ENCODE measurements at regions not wholly inside any gene's neighbourhood (a gene's known extent, or its start where the extent isn't known, plus 50 kb on each side); places are given as distances from the start of the nearest gene placed in this dataset.
"Not testable (repeated sequence)": the region's sequence is repeated elsewhere in the genome, so short reads cannot be mapped to it uniquely, and the experiment has no call there.

DNA sequence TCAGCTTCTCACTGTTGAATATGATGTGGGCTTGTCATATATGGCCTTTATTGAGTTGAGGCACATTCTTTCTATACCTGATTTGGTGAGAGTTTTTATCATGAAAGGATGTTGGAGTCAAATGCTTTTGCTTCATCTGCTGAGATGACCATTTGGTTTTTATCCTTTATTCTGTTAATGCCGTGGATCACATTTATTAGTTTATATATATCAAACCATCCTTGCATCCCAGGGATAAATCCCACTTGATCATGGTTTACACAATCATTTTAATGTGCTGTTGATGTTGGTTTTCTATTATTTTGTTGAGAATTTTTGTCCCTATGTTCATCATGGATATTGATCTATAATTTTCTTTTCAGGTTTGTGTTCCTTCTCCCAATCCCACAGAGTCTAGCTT lies 67.0 kb downstream of the EBLN1 start:
- Histone ChIP-seq H3F3A (ENCODE audit: insufficient read depth, low read length) (no peaks in the 10 kb centered on the region), H3K9me2 (ENCODE audit: low read depth, low read length) (no peaks in the 10 kb centered on the region), H3K36me3 (ENCODE audit: insufficient read depth, low read length) (no peaks in the 10 kb centered on the region), H3K27me3 (ENCODE audit: insufficient read depth, low read length) (no peaks in the 10 kb centered on the region), H3K27ac (ENCODE audit: low read depth, low read length, poor library complexity, severe bottlenecking) (no peak overlapping the region), H3K9ac (ENCODE audit: low read length) (no peak overlapping the region), H3K4me2 (ENCODE audit: low read length) (no peak overlapping the region), H3K79me2 (ENCODE audit: insufficient read depth, low read length) (no peaks in the 10 kb centered on the region), H2AFZ (ENCODE audit: low read length) (no peak overlapping the region), H3K4me3 (ENCODE audit: low read depth, low read length, poor library complexity, severe bottlenecking) (no peak overlapping the region), H4K20me1 (ENCODE audit: insufficient read depth, low read length) (no peaks in the 10 kb centered on the region), H3K9me3 (ENCODE audit: low read length) (no peaks in the 10 kb centered on the region), H3K4me1 (ENCODE audit: insufficient read depth, low read length, severe bottlenecking) (no peaks in the 10 kb centered on the region)
- TF ChIP-seq EZH2 (IDR thresholded peaks at IDR 0.05; ENCODE audit: borderline replicate concordance, low read length), result no peak
- TF ChIP-seq, protein P1, sequence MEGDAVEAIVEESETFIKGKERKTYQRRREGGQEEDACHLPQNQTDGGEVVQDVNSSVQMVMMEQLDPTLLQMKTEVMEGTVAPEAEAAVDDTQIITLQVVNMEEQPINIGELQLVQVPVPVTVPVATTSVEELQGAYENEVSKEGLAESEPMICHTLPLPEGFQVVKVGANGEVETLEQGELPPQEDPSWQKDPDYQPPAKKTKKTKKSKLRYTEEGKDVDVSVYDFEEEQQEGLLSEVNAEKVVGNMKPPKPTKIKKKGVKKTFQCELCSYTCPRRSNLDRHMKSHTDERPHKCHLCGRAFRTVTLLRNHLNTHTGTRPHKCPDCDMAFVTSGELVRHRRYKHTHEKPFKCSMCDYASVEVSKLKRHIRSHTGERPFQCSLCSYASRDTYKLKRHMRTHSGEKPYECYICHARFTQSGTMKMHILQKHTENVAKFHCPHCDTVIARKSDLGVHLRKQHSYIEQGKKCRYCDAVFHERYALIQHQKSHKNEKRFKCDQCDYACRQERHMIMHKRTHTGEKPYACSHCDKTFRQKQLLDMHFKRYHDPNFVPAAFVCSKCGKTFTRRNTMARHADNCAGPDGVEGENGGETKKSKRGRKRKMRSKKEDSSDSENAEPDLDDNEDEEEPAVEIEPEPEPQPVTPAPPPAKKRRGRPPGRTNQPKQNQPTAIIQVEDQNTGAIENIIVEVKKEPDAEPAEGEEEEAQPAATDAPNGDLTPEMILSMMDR (IDR thresholded peaks at IDR 0.05; ENCODE audit: low read length), result no peak

DNA sequence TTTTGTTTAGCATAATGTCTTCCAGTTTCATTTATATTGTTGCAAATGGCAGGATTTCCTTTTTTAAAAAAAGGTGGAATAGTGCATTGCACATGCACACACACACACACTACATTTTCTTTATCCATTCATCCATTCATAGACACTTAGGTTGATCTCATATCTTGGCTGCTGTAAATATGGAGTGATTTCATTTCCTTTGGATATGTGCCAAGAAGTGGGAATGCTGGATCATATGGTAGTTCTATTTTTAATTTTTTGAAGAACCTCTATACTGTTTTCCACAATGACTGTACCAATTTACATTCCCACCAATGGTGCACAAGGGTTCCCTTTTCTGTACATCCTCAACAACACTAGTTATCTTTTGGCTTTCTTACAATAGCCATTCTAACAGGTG lies 68.9 kb downstream of the EBLN1 start:
- no peaks in the 10 kb centered on the region for H3K36me3 ChIP-seq (ENCODE audit: insufficient read depth, low read length)
- H4K20me1 ChIP-seq (ENCODE audit: insufficient read depth, low read length), result no peaks in the 10 kb centered on the region
- no peak overlapping the region for H3K4me3 ChIP-seq (ENCODE audit: low read depth, low read length, poor library complexity, severe bottlenecking)
- H2AFZ ChIP-seq (ENCODE audit: low read length), result no peak overlapping the region
- no peaks in the 10 kb centered on the region for H3K79me2 ChIP-seq (ENCODE audit: insufficient read depth, low read length)
- H3K27ac ChIP-seq (ENCODE audit: low read depth, low read length, poor library complexity, severe bottlenecking), result no peak overlapping the region
- TF ChIP-seq EZH2 (IDR thresholded peaks at IDR 0.05; ENCODE audit: borderline replicate concordance, low read length), result no peak
- TF ChIP-seq, protein P1 (IDR thresholded peaks at IDR 0.05; ENCODE audit: low read length), result no peak
- H3K27me3 ChIP-seq (ENCODE audit: insufficient read depth, low read length), result no peaks in the 10 kb centered on the region
- H3K9ac ChIP-seq (ENCODE audit: low read length), result no peak overlapping the region
- H3K9me3 ChIP-seq (ENCODE audit: low read length), result no peaks in the 10 kb centered on the region
- no peaks in the 10 kb centered on the region for H3K4me1 ChIP-seq (ENCODE audit: insufficient read depth, low read length, severe bottlenecking)
- H3K4me2 ChIP-seq (ENCODE audit: low read length), result no peak overlapping the region
- no peaks in the 10 kb centered on the region for H3K9me2 ChIP-seq (ENCODE audit: low read depth, low read length)
- no peaks in the 10 kb centered on the region for H3F3A ChIP-seq (ENCODE audit: insufficient read depth, low read length)

DNA sequence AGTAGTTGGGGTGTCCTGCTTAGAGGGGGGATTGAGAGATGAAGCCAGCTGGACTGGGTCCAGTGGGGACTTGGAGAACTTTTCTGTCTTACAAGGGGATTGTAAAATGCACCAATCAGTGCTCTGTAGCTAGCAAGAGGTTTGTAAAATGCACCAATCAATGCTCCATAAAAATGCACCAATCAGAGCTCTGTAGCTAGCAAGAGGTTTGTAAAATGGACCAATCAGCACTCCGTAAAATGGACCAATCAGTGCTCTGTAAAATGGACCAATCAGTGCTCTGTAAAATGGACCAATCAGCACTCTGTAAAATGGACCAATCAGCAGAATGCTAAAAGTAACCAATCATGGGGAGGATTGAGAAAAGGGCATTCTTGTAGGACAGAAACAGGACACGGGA lies 71.9 kb downstream of the EBLN1 start:
- not testable (repeated sequence) for H3K4me3 ChIP-seq (ENCODE audit: low read depth, low read length, poor library complexity, severe bottlenecking); H3K36me3 ChIP-seq (ENCODE audit: insufficient read depth, low read length); H3K27me3 ChIP-seq (ENCODE audit: insufficient read depth, low read length); H3K9me2 ChIP-seq (ENCODE audit: low read depth, low read length); H4K20me1 ChIP-seq (ENCODE audit: insufficient read depth, low read length); H3K9me3 ChIP-seq (ENCODE audit: low read length); H2AFZ ChIP-seq (ENCODE audit: low read length); H3K4me2 ChIP-seq (ENCODE audit: low read length); H3K9ac ChIP-seq (ENCODE audit: low read length); H3K4me1 ChIP-seq (ENCODE audit: insufficient read depth, low read length, severe bottlenecking); H3F3A ChIP-seq (ENCODE audit: insufficient read depth, low read length); H3K79me2 ChIP-seq (ENCODE audit: insufficient read depth, low read length); H3K27ac ChIP-seq (ENCODE audit: low read depth, low read length, poor library complexity, severe bottlenecking)

DNA sequence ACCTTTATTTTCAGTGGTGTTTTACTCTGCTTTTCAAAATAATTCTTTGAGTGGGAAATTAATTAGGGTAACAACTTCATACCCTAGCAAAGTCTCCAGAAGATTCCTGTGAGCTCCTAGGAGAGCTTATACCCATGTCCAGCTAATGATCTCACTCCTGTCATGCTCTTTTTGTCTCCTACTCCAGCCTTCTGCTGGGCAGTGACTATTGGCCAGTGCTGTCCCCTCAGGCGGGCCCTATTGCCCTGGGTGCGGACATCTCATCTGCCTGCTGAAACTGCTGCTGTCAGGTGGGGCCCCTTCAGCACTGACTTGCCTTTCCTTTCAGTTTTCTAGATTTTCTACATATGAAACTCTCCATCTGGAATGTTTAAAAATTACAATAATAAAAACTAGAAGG lies 80.3 kb downstream of the EBLN1 start:
- Histone ChIP-seq H3K4me2 (ENCODE audit: low read length) (no peak overlapping the region), H3K9me3 (ENCODE audit: low read length) (no peaks in the 10 kb centered on the region), H3K27me3 (ENCODE audit: insufficient read depth, low read length) (no peaks in the 10 kb centered on the region), H3K4me3 (ENCODE audit: low read depth, low read length, poor library complexity, severe bottlenecking) (no peak overlapping the region), H3K27ac (ENCODE audit: low read depth, low read length, poor library complexity, severe bottlenecking) (no peak overlapping the region), H3K79me2 (ENCODE audit: insufficient read depth, low read length) (no peaks in the 10 kb centered on the region), H3K9me2 (ENCODE audit: low read depth, low read length) (no peaks in the 10 kb centered on the region), H3K9ac (ENCODE audit: low read length) (no peak overlapping the region), H3K4me1 (ENCODE audit: insufficient read depth, low read length, severe bottlenecking) (peaks cover 19% of the 10 kb centered on the region), H3K36me3 (ENCODE audit: insufficient read depth, low read length) (no peaks in the 10 kb centered on the region), H4K20me1 (ENCODE audit: insufficient read depth, low read length) (no peaks in the 10 kb centered on the region), H2AFZ (ENCODE audit: low read length) (no peak overlapping the region), H3F3A (ENCODE audit: insufficient read depth, low read length) (no peaks in the 10 kb centered on the region)
- TF ChIP-seq, protein P1 (IDR thresholded peaks at IDR 0.05; ENCODE audit: low read length), result no peak
- no peak for TF ChIP-seq EZH2 (IDR thresholded peaks at IDR 0.05; ENCODE audit: borderline replicate concordance, low read length)

Measured in OCI-LY1 (cell line).